H1 (cell line): ENCODE measurements at regions not wholly inside any gene's neighbourhood (a gene's known extent, or its start where the extent isn't known, plus 50 kb on each side); places are given as distances from the start of the nearest gene placed in this dataset.

Source experiments
- BCL11A ChIP-seq, 2 experiments: IDR thresholded peaks; one replicate each; pipeline ENCODE4 v1.6.1; 2011; ENCODE audit warnings: low read depth in 2 of 2, low read length in 2 of 2, mild to moderate bottlenecking in 2 of 2
- EGR1 ChIP-seq: IDR thresholded peaks from 2 replicates; pipeline ENCODE4 v1.6.1; 2011; ENCODE audit warnings: low read depth, low read length, borderline replicate concordance
- EZH2 ChIP-seq: fragments of 200-600 bp; sonication (generic); IDR thresholded peaks from 2 replicates; pipeline ENCODE4 v1.7.1; 2012; ENCODE audit warnings: low read depth, mild to moderate bottlenecking, moderate library complexity, low read length, inconsistent platforms; ENCODE audit not compliant: severe bottlenecking
- POLR2A ChIP-seq, 2 experiments: IDR thresholded peaks; 1 replicate in 1 of 2; 2 replicates in 1 of 2; pipeline ENCODE4 v1.6.1; 2011; ENCODE audit warnings: low read depth in 2 of 2, low read length in 2 of 2, mild to moderate bottlenecking in 2 of 2; ENCODE audit errors: control extremely low read depth in 1 of 2
- ZNF274 ChIP-seq: IDR thresholded peaks from 2 replicates; pipeline ENCODE4 v1.7.0; 2012; ENCODE audit warnings: low read length, borderline replicate concordance; ENCODE audit errors: extremely low read depth
- TF ChIP-seq, protein P1 (sequence below), 3 experiments: IDR thresholded peaks; 1 replicate in 2 of 3; 2 replicates in 1 of 3; pipeline versions ENCODE4 v1.5.1 to v1.6.1; 2011; ENCODE audit warnings: low read length in 3 of 3, mild to moderate bottlenecking in 3 of 3, inconsistent platforms in 2 of 3, low read depth in 1 of 3, moderate library complexity in 1 of 3; ENCODE audit not compliant: insufficient read depth in 1 of 3; ENCODE audit errors: control extremely low read depth in 1 of 3

GRCh38 chr13:57918086-57918485, 286.5 kb downstream of the PCDH17 start:
- TF ChIP-seq, protein P1, sequence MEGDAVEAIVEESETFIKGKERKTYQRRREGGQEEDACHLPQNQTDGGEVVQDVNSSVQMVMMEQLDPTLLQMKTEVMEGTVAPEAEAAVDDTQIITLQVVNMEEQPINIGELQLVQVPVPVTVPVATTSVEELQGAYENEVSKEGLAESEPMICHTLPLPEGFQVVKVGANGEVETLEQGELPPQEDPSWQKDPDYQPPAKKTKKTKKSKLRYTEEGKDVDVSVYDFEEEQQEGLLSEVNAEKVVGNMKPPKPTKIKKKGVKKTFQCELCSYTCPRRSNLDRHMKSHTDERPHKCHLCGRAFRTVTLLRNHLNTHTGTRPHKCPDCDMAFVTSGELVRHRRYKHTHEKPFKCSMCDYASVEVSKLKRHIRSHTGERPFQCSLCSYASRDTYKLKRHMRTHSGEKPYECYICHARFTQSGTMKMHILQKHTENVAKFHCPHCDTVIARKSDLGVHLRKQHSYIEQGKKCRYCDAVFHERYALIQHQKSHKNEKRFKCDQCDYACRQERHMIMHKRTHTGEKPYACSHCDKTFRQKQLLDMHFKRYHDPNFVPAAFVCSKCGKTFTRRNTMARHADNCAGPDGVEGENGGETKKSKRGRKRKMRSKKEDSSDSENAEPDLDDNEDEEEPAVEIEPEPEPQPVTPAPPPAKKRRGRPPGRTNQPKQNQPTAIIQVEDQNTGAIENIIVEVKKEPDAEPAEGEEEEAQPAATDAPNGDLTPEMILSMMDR (IDR thresholded peaks at IDR 0.05; ENCODE audit: control extremely low read depth in 1 of 3, insufficient read depth in 1 of 3, low read depth in 1 of 3, low read length in 3 of 3), result no peak
- TF ChIP-seq POLR2A (IDR thresholded peaks at IDR 0.05; ENCODE audit: control extremely low read depth in 1 of 2, low read depth in 2 of 2, low read length in 2 of 2), result no peak
- TF ChIP-seq EZH2, result no peak
- TF ChIP-seq EGR1, result no peak
- no peak for TF ChIP-seq BCL11A (IDR thresholded peaks at IDR 0.05; ENCODE audit: low read depth in 2 of 2, low read length in 2 of 2)
- TF ChIP-seq ZNF274, result no peak
